ENCODE measurements at regions not wholly inside any gene's neighbourhood (a gene's known extent, or its start where the extent isn't known, plus 50 kb on each side); places are given as distances from the start of the nearest gene placed in this dataset.
A peak's percentile ranks its signal among the peaks of the same experiment; 100 is the strongest.

DNA sequence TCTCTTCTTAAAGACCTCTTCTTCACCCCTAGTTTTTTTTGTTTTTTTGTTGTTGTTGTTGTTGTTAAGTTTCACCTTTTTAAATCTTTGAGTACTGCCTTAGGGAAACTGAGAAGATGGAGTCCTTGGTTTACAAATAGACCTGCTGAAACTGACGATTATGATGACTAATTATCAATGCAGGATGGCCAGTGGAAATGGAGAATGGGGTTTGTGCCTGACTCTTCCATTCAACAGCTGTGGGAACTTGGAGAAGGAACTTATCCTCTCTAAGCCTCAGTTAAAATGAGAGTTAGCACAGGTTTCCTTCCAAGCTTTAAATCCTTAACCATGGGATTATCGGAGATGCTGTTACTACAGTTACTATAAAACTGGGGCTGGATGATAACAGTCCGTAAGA, 66.7 kb upstream of the PNMA1 start:
- DNase-seq, result no peak

DNA sequence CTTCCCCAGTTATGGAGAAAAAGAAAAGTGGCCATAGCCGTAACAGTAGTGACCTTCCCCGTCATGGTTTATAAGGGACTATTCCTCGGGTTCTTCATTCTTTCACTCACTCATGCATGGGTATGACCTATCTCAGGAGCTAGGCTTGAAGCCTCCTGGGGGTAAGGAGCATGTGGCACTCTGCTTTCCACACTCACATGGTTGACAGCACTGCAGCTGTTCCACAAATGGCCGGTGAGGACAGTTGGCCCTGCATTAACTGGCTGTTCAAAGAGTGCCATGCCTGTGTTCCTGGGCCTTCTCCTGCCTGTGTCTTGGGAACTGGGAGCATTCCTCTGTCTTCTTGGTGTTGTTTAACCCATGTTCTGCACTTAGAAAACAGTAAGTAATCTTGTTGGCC, 66.2 kb upstream of the PNMA1 start:
- no peak for DNase-seq

DNA sequence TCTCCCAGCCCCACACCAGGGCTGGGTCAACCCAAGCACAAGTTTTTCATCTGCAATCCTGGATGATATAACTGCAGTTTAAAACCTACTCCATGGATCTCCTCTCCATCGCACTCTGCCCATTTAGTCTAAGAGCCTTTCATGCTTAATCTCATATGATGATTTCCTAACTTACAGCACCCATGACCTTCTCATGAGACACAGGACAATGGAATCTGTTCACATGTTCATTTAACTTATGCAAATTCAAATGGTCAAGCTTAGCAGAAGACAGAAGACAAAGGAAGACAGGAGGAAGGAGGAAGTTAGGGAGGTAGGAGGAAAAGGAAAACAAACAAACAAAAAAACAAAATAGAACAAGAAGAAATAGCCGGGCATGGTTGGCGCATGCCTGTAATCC, 64.6 kb upstream of the PNMA1 start:
- DNase-seq, result no peak

DNA sequence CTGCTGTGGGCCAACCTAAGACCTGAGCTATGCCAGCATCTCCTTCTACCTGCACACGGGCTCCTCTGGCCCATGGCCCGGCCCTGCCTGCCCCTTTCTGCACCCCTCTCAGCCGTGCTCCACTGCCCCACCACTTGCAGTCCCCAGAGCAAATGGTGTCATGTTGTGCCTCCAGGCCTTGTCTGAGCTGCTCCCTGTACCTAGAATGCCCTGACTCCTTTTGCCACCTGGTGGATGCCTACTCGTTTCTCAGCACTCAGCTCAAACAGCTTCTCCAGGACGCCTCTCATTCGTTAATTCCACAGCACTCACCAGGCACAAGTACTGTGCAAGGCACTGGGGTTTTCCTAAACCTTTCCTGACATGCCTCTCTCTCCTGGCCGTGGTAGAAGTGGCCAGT, 63.2 kb upstream of the PNMA1 start:
- no peak for DNase-seq

DNA sequence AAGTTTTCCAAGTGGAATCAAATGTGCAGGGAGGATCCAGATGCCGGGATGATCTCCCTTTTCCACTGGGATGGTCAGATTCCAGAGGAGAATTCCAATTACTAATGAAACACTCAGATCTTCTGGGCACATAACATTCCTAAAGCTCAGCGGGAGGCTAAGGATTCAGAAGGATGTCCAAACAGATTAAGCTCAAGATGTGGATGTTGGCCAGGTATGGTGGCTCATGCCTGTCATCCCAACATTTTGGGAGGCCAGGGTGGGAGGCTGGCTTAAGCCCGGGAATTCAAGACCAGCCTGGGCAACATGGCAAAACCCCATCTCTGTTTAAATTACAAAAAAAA, 62.0 kb upstream of the PNMA1 start:
- DNase-seq, result no peak

DNA sequence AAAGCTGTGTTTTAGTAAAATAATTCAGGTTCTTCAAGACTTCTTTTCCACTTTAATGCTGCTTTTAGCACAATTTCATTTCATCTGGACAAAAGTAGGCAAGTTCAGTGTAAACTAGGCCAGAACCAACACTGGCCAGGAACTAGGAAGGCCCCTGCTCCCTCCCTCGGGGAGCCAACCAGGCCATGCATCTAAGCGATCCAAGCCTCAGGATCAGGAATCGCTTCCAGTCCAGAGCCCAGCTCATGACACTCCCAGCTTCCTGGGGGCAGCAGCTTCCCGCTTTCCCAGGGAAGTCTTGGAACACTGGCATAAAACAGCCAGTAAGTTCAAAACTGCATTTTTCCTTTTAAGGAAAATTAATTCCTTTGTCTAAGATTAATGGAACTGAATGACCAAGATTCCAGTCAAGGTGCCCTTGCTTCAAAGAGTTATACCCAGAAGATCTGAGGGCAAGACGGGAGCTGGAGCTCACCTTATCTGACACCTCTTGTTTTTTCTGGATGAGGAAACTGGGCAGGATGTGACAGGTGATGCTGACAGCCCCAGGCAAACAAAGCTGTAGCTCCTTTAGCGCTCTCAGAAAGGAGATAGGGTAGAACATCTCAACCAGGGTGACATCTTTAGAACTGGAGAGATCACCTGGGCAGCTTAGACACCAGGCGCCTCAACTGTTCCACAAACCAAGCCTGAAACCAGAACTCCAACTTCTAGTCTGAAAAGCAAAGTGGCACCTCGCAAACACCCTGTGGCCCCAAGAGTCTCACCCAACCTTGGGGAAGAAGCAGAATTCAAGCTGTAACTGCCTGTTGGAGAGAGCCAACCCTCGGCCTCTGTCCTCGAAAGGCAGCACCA, 61.4 kb upstream of the PNMA1 start:
- DNase-seq, result no peak

DNA sequence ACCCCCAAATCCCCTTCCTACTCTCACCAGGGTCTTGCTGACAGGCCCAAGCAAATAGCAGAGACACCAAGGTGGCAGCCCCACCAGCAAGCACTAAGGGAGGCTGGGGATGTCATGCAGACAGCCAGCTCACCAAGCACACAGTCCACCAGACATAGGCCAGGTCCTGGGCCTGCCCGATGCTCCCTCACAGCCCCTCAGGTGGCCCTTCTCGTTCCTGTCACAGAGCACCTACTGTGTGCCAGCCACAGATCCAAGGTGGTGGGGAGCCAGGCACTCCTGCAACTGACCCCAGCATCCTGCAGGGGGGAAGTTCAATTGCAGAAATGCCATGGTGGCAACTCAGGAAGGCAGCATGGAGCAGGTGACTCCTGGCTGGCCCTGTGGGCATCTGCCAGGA, 60.5 kb upstream of the PNMA1 start:
- no peak for DNase-seq

DNA sequence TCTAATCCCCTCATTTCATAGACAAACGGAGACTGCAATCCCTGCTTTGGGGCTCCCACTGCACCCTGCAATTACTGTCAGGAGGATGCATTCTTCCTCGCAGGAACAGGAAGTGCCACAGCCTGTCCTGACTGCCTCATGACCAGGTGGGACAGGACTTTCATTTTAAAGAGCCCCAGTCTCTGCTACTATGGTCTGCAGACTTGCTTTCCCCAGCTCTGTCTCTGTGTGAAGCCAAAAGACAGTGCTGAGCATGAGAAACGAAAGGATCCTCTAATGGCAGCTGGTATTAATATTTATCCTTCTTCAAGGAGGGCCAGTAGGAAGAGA, 60.0 kb upstream of the PNMA1 start:
- no peak for DNase-seq

DNA sequence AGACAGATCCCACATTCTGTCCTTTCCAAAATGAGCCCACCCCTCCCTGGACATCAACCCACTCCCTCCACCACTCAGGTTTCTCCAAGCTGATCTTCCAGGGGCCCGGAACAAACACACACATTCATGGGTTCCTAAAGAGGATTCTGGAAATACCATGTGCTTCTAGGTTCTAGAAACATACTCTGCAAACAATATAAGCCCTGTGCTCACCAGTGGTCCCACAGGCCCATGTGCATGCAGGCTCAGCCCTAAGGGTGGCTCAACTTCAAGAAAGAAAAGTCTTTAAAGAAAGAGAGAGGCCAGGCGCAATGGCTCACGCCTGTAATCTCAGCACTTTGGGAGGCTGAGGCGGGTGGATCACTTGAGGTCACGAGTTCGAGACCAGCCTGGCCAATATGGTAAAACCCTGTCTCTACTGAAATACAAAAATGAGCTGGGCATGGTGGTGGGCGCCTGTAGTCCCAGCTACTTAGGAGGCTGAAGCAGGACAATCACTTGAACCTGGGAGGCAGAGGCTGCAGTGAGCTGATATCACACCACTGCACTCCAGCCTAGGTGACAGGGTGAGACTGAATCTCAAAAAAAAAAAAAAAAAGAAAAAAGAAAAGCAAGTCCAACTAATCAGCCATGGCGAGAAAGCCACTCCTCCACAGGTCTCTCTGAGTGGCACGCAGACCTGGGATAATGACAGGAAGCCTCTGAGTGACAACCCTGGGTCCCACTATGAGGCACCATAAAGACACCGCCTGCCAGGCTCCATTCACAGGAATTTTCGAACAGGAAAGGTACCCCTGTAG, 59.5 kb upstream of the PNMA1 start:
- DNase-seq, result no peak

DNA sequence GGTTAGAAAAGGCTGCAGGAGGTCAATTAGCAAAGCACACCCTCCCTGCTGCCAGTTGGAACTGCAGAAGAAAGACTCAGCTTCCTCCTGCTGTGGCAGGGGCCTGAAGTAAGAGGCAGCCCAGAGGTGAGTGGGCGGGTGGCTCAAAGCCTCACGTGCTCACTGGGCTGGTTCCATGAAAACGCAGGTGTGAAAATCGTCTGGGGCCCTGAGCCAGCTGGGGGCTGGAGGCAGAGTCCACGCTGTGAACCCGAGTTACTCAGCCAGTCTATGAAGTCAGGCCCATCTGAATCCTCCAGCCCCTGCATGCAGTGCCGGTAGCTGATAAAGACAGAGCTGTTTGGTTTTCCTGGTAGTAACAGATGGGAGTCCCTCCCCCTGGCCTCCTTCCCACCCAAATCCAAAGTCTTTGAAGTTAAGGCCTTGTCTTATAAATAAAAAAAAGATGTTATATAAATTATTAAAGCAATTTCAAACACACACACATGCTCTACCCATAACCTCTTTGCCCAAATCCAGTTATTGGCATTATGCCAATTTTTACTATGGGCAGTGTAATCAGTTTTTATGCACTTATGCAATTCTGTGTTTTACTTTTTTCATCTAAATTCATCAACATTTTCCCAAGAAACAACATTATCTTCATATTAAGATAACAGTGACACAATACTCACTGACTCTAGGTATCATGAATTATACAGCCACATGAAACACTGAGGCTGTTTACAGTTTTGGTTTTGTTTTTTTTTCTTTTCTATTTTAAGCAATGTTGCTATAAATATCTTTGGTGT, 57.9 kb upstream of the PNMA1 start:
- DNase-seq, result no peak

DNA sequence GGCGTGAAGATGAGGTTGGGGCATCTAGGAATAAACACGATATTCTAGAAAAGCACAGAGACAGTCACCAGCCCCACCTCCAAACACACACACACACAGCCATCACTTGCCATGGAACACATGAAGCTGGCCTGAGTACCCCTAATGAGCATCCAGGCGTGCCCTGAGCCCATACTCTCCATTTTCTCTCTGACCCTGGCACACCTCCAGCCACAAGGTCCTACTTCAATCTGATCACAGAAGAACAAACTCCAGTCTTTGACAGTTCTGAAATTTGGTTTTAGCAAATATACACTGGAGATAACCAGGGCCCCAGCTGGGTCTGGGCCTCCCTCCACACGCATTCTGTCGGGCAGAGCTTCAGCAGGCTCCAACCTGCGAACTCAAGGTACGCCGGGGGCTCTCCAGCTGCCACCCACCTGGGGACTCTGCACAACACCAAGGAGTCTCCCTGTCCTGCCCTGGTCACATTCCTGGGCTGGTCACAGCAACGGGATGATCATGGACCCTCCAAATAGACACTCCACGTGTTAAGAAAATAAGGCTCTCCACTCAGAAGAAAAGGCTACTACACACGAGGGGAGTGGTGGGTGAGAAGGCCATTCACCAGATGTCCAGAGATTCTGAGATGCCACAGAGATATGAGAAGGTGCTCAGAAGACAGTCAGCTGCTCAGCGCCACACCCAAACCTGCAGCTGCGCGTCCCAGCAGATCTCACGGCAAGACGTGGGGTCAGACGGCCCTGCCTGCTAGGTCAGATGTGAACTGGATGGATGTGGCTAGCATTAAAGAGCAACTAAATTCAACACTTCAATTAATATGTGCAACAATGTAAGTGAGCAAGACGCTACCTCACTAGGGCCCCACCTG, 57.0 kb upstream of the PNMA1 start:
- DNase-seq, result no peak

DNA sequence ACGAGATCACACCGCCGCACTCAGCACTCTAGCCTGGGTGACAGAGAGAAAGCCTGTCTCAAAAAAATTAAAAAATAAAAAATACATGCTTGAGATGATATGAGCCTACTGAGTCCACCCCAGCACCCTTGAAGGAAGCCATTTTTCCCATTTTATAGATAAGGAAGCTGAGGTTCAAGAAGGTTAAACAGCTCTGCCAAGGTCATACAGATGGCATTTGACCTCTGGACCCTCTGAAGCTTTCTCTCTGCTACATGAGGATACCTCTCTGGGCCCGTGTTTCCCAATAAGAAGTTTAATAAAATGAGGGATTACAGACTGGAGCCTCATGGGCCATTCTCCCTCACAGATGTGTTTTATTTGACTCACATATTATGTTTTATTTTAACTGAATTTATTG, 53.9 kb upstream of the PNMA1 start:
- DNase-seq, result no peak

DNA sequence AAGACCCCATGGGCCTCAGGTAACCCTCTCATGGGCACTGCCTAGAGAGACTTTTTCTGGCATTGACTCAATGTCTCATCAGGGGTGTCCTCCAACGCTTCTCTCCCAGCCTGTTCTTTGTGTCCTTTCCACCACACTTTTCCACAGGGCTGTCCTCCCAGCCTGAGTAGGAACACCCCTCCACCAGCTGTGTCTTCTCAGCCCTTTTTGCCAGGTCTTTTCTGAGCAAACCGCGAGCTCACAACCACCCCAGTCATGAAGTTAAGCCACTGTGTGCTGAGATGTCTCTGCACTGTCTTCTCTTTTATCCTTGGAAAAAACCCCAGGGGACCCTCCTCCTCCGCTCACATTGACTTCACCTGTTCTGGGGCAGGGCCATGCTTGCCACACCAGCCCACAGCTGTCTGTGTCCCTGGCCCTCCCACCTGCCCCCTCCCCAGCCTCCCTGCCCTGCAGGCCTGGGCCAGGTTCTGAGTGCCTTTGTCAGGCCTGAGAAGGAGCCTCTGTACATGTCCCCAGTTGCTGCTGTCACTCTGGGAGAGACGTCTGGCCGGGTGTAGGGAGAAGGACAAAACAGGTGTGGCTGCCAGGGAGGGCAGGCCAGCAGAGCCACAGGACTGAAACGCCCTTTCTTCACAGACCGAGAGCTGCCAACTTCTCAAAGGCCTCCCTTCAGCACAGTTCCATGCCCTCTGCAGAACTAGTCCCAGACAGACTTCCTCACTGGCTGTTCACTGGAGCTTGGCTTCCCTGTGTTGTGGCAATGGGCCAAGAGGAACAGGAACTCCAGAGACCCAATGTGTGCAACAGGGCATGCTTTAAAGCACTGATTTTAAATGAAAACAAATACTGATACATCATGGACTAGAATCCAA, 50.5 kb upstream of the PNMA1 start:
- peak; percentile 42 for DNase-seq

All from NCI-H446 treated with DMSO at 0.1 percent for 48 hours (cell line).